GM19395 (cell line): ENCODE measurements at regions not wholly inside any gene's neighbourhood (a gene's known extent, or its start where the extent isn't known, plus 50 kb on each side); places are given as distances from the start of the nearest gene placed in this dataset.

Source experiments
- ATAC-seq: cut with Tn5 transposase; IDR thresholded peaks from one replicate; pipeline ENCODE4 v1.9.1; 2021; ENCODE audit warnings: mild to moderate bottlenecking, moderate library complexity; ENCODE audit not compliant: unreplicated experiment

- ATAC-seq = no peak
These were observed 62.0 kb downstream of the HFE start for GRCh38 chr6:26149240-26149639.

- ATAC-seq = no peak
These were observed 65.2 kb downstream of the HFE start for GRCh38 chr6:26152226-26153101.

GRCh38 chr6:26155061-26155930, 68.1 kb downstream of the HFE start:
- no peak for ATAC-seq

- peak; percentile 39 for ATAC-seq
These were observed 69.0 kb downstream of the HFE start for GRCh38 chr6:26156105-26156849.

GRCh38 chr6:26156850-26157250, 69.6 kb downstream of the HFE start:
- peak; percentile 11 for ATAC-seq

- peak; percentile 67 for ATAC-seq
These were observed 70.2 kb downstream of the HFE start for GRCh38 chr6:26157251-26158075.

GRCh38 chr6:26158076-26158580, 70.9 kb downstream of the HFE start:
- ATAC-seq = peak; percentile 51

GRCh38 chr6:26158581-26159356, 71.5 kb downstream of the HFE start:
- no peak for ATAC-seq

- no peak for ATAC-seq
These were observed 72.4 kb downstream of the HFE start for GRCh38 chr6:26159357-26160273.

GRCh38 chr6:26161322-26161721, 74.1 kb downstream of the HFE start:
- no peak for ATAC-seq

GRCh38 chr6:26162399-26162798, 75.2 kb downstream of the HFE start:
- no peak for ATAC-seq

GRCh38 chr6:26163427-26164119, 76.3 kb downstream of the HFE start:
- no peak for ATAC-seq

GRCh38 chr6:26164120-26164505, 76.9 kb downstream of the HFE start:
- no peak for ATAC-seq

GRCh38 chr6:26165261-26165790, 78.1 kb downstream of the HFE start:
- ATAC-seq = no peak

GRCh38 chr6:26170181-26170580, 83.0 kb downstream of the HFE start:
- no peak for ATAC-seq

GRCh38 chr6:26170951-26171841, 84.0 kb downstream of the HFE start:
- ATAC-seq = peak; percentile 7
